HG02759 (cell line): ENCODE measurements at regions not wholly inside any gene's neighbourhood (a gene's known extent, or its start where the extent isn't known, plus 50 kb on each side); places are given as distances from the start of the nearest gene placed in this dataset.
A peak's percentile ranks its signal among the peaks of the same experiment; 100 is the strongest.
"Not testable (repeated sequence)": the region's sequence is repeated elsewhere in the genome, so short reads cannot be mapped to it uniquely, and the experiment has no call there.

Experiments
- ATAC-seq: cut with Tn5 transposase; IDR thresholded peaks from one replicate; pipeline ENCODE4 v1.9.1; 2021; ENCODE audit warnings: mild to moderate bottlenecking, moderate library complexity; ENCODE audit not compliant: unreplicated experiment

GRCh38 chr5:44051591-44051990 is 337.6 kb downstream of the FGF10 start:
- no peak for ATAC-seq

GRCh38 chr5:44048276-44048984 is 340.8 kb downstream of the FGF10 start:
- ATAC-seq, result peak; percentile 71

GRCh38 chr5:44046619-44047364 is 342.4 kb downstream of the FGF10 start:
- ATAC-seq, result no peak

GRCh38 chr5:44044549-44044948 is 344.7 kb downstream of the FGF10 start:
- not testable (repeated sequence) for ATAC-seq

GRCh38 chr5:44028226-44028625 is 361.0 kb downstream of the FGF10 start:
- no peak for ATAC-seq

GRCh38 chr5:44022622-44023021 is 366.6 kb downstream of the FGF10 start:
- no peak for ATAC-seq

- no peak for ATAC-seq
Measured at GRCh38 chr5:44011518-44011917, 377.7 kb downstream of the FGF10 start.

DNA sequence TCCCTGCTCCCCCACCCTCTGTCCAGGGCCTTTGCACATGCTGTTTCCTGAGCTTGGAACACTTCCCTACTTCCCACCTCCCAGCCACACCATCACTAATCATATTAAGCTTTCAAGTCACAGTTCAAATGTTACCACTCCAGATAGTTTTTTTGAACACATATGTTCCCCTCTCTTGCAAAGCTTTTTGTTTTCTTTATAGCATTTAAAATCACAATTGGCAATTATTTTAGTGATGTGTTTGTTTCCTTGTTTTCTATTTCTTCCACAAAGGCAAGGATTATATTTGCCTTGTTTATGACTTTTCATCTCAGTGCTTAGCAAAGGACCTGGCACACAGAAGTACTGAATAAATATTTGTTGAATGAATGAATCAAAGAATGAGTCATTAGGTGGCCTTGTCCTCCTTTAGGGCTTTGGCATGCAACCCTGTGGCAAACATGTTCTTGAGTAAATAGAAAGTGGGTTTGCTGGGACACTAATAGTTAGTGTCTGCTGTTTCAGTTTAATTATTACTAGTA is 386.8 kb downstream of the FGF10 start:
- ATAC-seq, result no peak

GRCh38 chr5:44001675-44002380 is 387.4 kb downstream of the FGF10 start:
- no peak for ATAC-seq

DNA sequence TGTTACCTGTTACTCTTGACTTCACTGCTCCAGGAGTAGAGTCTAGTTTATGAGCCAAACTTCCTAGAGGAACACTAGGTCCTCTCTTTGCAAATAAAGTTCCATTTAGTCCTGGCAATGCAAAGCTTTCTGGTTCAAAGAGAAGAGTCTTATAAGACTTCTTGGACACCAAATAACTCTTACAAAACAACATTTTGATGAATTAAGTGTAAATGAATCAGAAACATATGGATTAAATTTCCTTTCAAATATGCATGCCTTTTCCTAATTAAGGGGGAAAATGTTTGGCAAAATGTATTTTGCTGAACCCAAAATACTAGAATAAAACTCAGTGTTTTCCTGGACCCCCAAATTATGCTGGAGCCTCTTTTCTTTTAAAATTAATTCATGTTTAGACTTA is 388.0 kb downstream of the FGF10 start:
- no peak for ATAC-seq

DNA sequence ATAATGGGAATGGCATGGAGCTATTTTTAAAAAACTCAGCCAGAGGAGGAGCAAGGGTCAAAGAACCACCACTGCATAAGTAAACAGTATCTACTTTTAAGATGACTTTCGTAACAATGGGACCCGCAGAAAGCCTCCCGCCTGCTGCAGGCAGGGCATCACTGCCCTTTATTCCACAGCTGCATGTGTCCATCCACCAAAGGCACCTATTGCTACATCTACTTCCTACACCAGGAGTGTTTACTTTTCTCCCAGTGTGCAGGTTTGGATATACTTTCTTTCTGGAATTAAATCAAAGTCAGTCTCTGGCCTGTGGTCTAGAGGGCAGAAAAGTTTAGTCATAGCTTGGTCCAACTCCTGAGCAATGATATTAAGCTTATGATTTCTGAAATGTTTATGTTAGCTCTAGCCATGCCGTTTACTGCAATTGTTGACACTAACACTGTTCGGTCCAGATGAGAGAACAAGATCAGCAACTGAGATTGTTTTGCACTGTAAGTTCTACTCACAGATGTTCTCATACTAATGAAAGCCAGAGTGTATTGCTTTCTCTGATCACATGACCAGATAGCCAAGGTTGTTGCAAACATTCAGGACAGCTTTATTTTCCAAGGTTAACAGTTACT is 391.5 kb downstream of the FGF10 start:
- ATAC-seq, result no peak

- no peak for ATAC-seq
Measured at GRCh38 chr5:43996221-43996620, 393.0 kb downstream of the FGF10 start.

- ATAC-seq, result no peak
Measured at GRCh38 chr5:43994352-43994708, 391.4 kb downstream of the NNT start.

DNA sequence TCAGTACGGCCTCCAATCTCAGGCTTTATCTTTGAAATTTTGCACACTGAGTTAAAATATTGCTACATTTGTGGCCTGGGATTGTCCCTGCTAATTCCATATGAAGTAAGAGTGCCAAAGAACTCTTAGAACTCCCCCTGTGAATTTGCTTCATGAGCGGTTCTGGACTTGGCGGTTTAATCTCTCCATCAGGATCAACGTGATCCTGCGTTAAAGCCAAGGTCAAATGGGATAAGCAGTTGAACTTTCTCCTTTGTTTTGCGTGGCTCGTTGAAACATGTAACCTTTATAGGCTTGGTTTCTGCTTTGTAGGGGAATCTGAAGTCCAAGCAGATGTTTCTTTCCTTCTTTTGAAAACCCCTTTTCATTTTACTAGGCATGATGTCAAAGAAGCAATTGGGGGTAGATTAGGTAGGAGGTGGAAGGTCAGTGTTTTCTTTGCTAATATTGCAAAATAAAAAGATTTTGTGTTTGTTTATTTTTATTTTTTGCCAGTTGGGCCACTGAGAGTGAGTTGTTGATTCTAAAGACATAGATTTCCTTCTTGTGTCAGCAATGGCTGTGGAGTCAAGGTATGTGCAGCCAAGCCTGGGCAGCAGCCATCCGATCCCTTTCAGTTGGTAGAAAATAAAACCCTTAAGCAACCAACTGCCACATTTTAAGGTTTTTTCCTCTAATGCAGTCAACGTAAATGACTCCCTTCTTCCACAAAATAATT is 390.8 kb downstream of the NNT start:
- no peak for ATAC-seq

GRCh38 chr5:43985411-43985810 is 382.4 kb downstream of the NNT start:
- ATAC-seq, result no peak

GRCh38 chr5:43981556-43981955 is 378.6 kb downstream of the NNT start:
- ATAC-seq, result no peak

GRCh38 chr5:43973908-43974307 is 370.9 kb downstream of the NNT start:
- ATAC-seq, result no peak

DNA sequence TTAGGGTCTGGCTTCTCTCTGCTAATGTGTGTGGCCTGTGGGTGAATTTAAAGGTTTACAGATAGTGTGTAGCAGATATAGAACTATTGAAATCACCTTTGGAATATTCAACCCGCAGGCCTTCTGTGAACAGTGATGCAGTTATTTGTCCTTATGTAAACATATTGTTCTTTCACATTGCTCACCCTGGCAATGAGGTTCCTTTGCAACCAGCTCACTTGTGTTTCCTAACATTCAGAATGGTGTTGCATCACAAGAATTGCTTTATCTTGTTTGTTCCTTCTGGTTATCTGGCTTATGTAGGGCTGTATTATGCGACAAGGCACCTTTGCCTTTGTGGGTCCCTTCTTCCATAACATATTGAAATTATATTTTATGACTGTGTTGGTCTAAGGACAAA is 370.3 kb downstream of the NNT start:
- ATAC-seq, result no peak

GRCh38 chr5:43967165-43967564 is 364.2 kb downstream of the NNT start:
- no peak for ATAC-seq

GRCh38 chr5:43959144-43959543 is 356.2 kb downstream of the NNT start:
- ATAC-seq, result no peak

GRCh38 chr5:43947935-43948334 is 345.0 kb downstream of the NNT start:
- no peak for ATAC-seq
